WERI-Rb-1 (cell line): ENCODE measurements at regions not wholly inside any gene's neighbourhood (a gene's known extent, or its start where the extent isn't known, plus 50 kb on each side); places are given as distances from the start of the nearest gene placed in this dataset.

Experiments used
- DNase-seq: peaks from one replicate; pipeline ENCODE4 v3.0.0-alpha.2; 2020
- H3K27ac ChIP-seq: fragments of 250-450 bp; sonication (Bioruptor Pico); 2 replicates; pipeline ENCODE4 v1.5.1; 2020; ENCODE audit warnings: mild to moderate bottlenecking, moderate library complexity
- H3K27me3 ChIP-seq: fragments of 250-450 bp; sonication (Bioruptor Pico); 2 replicates; pipeline ENCODE4 v1.5.1; 2021; ENCODE audit warnings: mild to moderate bottlenecking, low read depth, moderate library complexity; ENCODE audit not compliant: insufficient read depth, severe bottlenecking
- H3K36me3 ChIP-seq: fragments of 250-450 bp; sonication (Bioruptor Pico); 2 replicates; pipeline ENCODE4 v1.5.1; 2020; ENCODE audit warnings: mild to moderate bottlenecking, moderate library complexity
- H3K4me3 ChIP-seq: 2 replicates; pipeline ENCODE4 v1.5.1; 2011; ENCODE audit warnings: low read depth, mild to moderate bottlenecking, control low read depth, low read length
- H3K9me3 ChIP-seq: fragments of 250-450 bp; sonication (Bioruptor Pico); 2 replicates; pipeline ENCODE4 v1.5.1; 2021; ENCODE audit warnings: mild to moderate bottlenecking, moderate library complexity; ENCODE audit not compliant: severe bottlenecking
- CTCF ChIP-seq: IDR thresholded peaks from 2 replicates; pipeline ENCODE4 v1.5.1; 2011; ENCODE audit warnings: low read depth, mild to moderate bottlenecking, control low read depth, inconsistent platforms, low read length

- no peak for DNase-seq
- Histone ChIP-seq H3K4me3 (no peak overlapping the region), H3K27me3 (no peaks in the 10 kb centered on the region), H3K27ac (no peak overlapping the region), H3K9me3 (no peaks in the 10 kb centered on the region), H3K36me3 (no peaks in the 10 kb centered on the region)
- TF ChIP-seq CTCF = no peak
Observed at GRCh38 chr13:76385586-76385985, 500.6 kb downstream of the KCTD12 start.

GRCh38 chr13:76383676-76384461 lies 502.3 kb downstream of the KCTD12 start:
- no peak for TF ChIP-seq CTCF
- Histone ChIP-seq H3K27me3 (no peaks in the 10 kb centered on the region), H3K4me3 (no peak overlapping the region), H3K36me3 (no peaks in the 10 kb centered on the region), H3K9me3 (no peaks in the 10 kb centered on the region), H3K27ac (no peak overlapping the region)
- no peak for DNase-seq

- Histone ChIP-seq H3K27me3 (no peaks in the 10 kb centered on the region), H3K9me3 (no peaks in the 10 kb centered on the region), H3K27ac (no peak overlapping the region), H3K36me3 (no peaks in the 10 kb centered on the region), H3K4me3 (no peak overlapping the region)
- no peak for TF ChIP-seq CTCF
- no peak for DNase-seq
Observed at GRCh38 chr13:76380446-76381065, 505.6 kb downstream of the KCTD12 start.

GRCh38 chr13:76379341-76380105 lies 506.7 kb downstream of the KCTD12 start:
- H3K36me3 ChIP-seq = no peaks in the 10 kb centered on the region
- no peaks in the 10 kb centered on the region for H3K9me3 ChIP-seq
- no peaks in the 10 kb centered on the region for H3K27me3 ChIP-seq
- TF ChIP-seq CTCF = no peak
- H3K4me3 ChIP-seq = no peak overlapping the region
- no peak for DNase-seq
- no peak overlapping the region for H3K27ac ChIP-seq

- H3K27ac ChIP-seq = no peak overlapping the region
- H3K27me3 ChIP-seq = no peaks in the 10 kb centered on the region
- no peak for DNase-seq
- no peak for TF ChIP-seq CTCF
- no peak overlapping the region for H3K4me3 ChIP-seq
- no peaks in the 10 kb centered on the region for H3K9me3 ChIP-seq
- H3K36me3 ChIP-seq = no peaks in the 10 kb centered on the region
Observed at GRCh38 chr13:76378767-76379166, 507.4 kb downstream of the KCTD12 start.
